ENCODE measurements at regions not wholly inside any gene's neighbourhood (a gene's known extent, or its start where the extent isn't known, plus 50 kb on each side); places are given as distances from the start of the nearest gene placed in this dataset.

GRCh38 chr2:220782609-220783113 lies 789.4 kb downstream of the EPHA4 start:
- DNase-seq (ENCODE audit: low read depth) = no peak
- H3K4me3 ChIP-seq (ENCODE audit: low read depth, low read length) = no peak overlapping the region
- TF ChIP-seq, protein P1, sequence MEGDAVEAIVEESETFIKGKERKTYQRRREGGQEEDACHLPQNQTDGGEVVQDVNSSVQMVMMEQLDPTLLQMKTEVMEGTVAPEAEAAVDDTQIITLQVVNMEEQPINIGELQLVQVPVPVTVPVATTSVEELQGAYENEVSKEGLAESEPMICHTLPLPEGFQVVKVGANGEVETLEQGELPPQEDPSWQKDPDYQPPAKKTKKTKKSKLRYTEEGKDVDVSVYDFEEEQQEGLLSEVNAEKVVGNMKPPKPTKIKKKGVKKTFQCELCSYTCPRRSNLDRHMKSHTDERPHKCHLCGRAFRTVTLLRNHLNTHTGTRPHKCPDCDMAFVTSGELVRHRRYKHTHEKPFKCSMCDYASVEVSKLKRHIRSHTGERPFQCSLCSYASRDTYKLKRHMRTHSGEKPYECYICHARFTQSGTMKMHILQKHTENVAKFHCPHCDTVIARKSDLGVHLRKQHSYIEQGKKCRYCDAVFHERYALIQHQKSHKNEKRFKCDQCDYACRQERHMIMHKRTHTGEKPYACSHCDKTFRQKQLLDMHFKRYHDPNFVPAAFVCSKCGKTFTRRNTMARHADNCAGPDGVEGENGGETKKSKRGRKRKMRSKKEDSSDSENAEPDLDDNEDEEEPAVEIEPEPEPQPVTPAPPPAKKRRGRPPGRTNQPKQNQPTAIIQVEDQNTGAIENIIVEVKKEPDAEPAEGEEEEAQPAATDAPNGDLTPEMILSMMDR (conservative IDR thresholded peaks at IDR 0.05; ENCODE audit: low read depth, low read length) = no peak

GRCh38 chr2:220783671-220784070 lies 788.4 kb downstream of the EPHA4 start:
- TF ChIP-seq, protein P1 (conservative IDR thresholded peaks at IDR 0.05; ENCODE audit: low read depth, low read length) = no peak
- no peak overlapping the region for H3K4me3 ChIP-seq (ENCODE audit: low read depth, low read length)
- DNase-seq (ENCODE audit: low read depth) = no peak

DNA sequence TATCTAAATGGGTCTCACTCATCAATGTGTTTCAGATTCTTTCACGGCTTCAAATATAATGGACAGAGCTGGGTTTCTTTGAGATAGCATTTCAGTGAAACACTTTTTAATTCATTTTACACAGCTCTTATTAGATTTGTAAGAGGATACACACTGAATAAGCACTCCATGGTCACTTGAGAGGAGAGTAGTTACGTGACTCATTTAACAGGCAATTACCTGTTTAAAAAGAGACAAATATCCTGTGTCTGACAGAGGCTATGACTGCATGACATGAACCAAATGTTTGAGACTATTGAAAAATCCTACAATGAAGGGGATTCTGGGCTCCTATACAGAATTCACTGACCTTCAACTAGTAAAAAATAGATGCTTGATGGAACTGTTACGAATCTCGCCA lies 786.9 kb downstream of the EPHA4 start:
- TF ChIP-seq, protein P1 (conservative IDR thresholded peaks at IDR 0.05; ENCODE audit: low read depth, low read length) = no peak
- no peak overlapping the region for H3K4me3 ChIP-seq (ENCODE audit: low read depth, low read length)
- DNase-seq (ENCODE audit: low read depth) = no peak

- TF ChIP-seq, protein P1 (conservative IDR thresholded peaks at IDR 0.05; ENCODE audit: low read depth, low read length) = no peak
- H3K4me3 ChIP-seq (ENCODE audit: low read depth, low read length) = no peak overlapping the region
- DNase-seq (ENCODE audit: low read depth) = no peak
These were observed 785.9 kb downstream of the EPHA4 start for GRCh38 chr2:220786216-220786615.

DNA sequence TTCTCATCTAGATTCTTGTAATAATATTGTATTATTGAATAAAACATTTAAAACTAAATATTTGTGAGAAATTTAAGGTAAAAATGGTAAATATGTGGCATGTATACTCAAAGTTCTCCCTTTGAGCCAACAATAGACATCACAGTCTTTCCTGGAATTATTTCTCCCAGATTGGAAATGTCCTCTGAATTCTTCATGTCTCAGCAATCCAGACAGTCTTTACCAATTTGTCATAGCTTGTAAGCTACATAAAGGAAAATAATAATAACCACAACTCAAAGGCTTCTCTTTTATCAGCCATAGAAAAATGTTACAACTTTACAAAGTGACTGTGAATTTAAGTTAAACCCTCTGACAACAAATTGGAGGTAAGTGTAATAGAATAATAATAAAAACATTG lies 784.9 kb downstream of the EPHA4 start:
- TF ChIP-seq, protein P1 (conservative IDR thresholded peaks at IDR 0.05; ENCODE audit: low read depth, low read length) = no peak
- H3K4me3 ChIP-seq (ENCODE audit: low read depth, low read length) = no peak overlapping the region
- no peak for DNase-seq (ENCODE audit: low read depth)

GRCh38 chr2:220789961-220790360 lies 782.1 kb downstream of the EPHA4 start:
- H3K4me3 ChIP-seq (ENCODE audit: low read depth, low read length) = no peak overlapping the region
- peak; percentile 41 for DNase-seq (ENCODE audit: low read depth)
- TF ChIP-seq, protein P1 (conservative IDR thresholded peaks at IDR 0.05; ENCODE audit: low read depth, low read length) = no peak

DNA sequence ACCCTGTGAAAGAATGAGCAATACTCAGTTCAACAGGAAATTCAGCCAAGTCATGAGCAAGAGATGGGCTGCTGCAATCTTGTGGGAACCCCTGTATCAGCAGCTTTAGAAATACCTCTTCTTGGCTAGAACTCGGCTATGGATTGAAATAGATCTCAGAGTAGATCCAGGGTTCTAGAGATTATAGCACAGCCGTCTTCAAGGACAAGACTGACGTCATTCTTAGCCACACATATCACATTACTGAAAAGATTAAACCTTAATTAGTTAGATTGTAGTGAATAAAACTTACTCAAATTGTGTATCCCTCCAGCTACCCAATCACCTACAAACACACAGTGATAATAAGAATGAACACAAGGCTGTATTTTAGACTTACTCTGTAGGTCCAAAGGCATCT lies 776.4 kb downstream of the EPHA4 start:
- TF ChIP-seq, protein P1 (conservative IDR thresholded peaks at IDR 0.05; ENCODE audit: low read depth, low read length) = no peak
- no peak for DNase-seq (ENCODE audit: low read depth)
- H3K4me3 ChIP-seq (ENCODE audit: low read depth, low read length) = no peak overlapping the region

Data from choroid plexus epithelial cell (primary cell).